ENCODE measurements at regions not wholly inside any gene's neighbourhood (a gene's known extent, or its start where the extent isn't known, plus 50 kb on each side); places are given as distances from the start of the nearest gene placed in this dataset.

DNA sequence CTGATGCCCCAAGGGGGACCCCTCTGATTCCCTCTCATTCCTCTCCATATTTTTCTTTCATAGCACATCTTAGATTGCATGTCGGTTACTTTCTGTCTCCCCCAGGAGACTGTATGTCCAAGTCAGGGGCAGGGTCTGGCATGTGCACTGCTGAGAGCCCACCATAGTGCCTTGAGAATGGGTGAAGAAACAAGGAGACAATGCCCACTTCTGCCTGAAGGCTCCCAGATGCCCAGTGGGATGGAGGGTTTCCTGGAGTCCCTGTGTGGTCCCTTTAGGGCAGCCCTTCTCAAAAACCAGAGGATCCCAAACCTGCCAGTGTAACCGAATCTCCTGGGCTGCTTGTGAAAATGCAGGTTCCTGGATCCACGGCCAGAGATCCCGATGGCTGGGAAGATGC, 126.5 kb upstream of the LARP1 start:
- Histone ChIP-seq H4K20me1 (replicated peaks; ENCODE audit: control insufficient read depth, extremely low read depth, insufficient read depth, low read length) (no peaks in the 10 kb centered on the region), H3K4me1 (ENCODE audit: control insufficient read depth, extremely low read depth, insufficient read depth, low read length) (no peaks in the 10 kb centered on the region), H3K9ac (replicated peaks; ENCODE audit: extremely low read depth, insufficient read depth, low read length) (no peak overlapping the region), H3K9me1 (replicated peaks; ENCODE audit: control insufficient read depth, extremely low read depth, insufficient read depth, low read length) (no peaks in the 10 kb centered on the region), H3K4me3 (replicated peaks in 1 of 3; ENCODE audit: insufficient read depth in 1 of 3, low read depth in 1 of 3, low read length in 3 of 3) (no peak overlapping the region), H3K4me2 (ENCODE audit: insufficient read depth, low read length) (no peak overlapping the region), H3K27me3 (ENCODE audit: control insufficient read depth in 2 of 2, insufficient read depth in 2 of 2, low read length in 2 of 2) (peaks cover 2 to 3% of the 10 kb centered on the region in 2 experiments), H2AFZ (ENCODE audit: low read depth, low read length) (no peak overlapping the region), H3K79me2 (ENCODE audit: control insufficient read depth, insufficient read depth, low read length) (no peaks in the 10 kb centered on the region), H3K27ac (ENCODE audit: insufficient read depth, low read depth, low read length) (no peak overlapping the region), H3K9me3 (replicated peaks; ENCODE audit: control insufficient read depth, insufficient read depth, low read length) (no peaks in the 10 kb centered on the region), H3K36me3 (ENCODE audit: control insufficient read depth in 2 of 2, extremely low read depth in 1 of 2, insufficient read depth in 2 of 2, low read length in 2 of 2) (no peaks in the 10 kb centered on the region)
- FAIRE-seq: no peak
- ChIA-PET CTCF (no interaction called here), POLR2A (no interaction called here)
- dilution Hi-C loops (cut with MboI; ENCODE audit: extremely low pct_ligation_motif_present, low sequenced_read_pairs): no loop called here
- DNase-seq (ENCODE audit: low read depth, low spot score): no peak
- TF ChIP-seq EZH2 (IDR thresholded peaks at IDR 0.05; ENCODE audit: borderline replicate concordance, low read depth, low read length, severe bottlenecking): no peak
- BruUV-seq (replicated peaks): no TSS peak
- intact Hi-C loops (cut with micrococcal nuclease): no loop called here

DNA sequence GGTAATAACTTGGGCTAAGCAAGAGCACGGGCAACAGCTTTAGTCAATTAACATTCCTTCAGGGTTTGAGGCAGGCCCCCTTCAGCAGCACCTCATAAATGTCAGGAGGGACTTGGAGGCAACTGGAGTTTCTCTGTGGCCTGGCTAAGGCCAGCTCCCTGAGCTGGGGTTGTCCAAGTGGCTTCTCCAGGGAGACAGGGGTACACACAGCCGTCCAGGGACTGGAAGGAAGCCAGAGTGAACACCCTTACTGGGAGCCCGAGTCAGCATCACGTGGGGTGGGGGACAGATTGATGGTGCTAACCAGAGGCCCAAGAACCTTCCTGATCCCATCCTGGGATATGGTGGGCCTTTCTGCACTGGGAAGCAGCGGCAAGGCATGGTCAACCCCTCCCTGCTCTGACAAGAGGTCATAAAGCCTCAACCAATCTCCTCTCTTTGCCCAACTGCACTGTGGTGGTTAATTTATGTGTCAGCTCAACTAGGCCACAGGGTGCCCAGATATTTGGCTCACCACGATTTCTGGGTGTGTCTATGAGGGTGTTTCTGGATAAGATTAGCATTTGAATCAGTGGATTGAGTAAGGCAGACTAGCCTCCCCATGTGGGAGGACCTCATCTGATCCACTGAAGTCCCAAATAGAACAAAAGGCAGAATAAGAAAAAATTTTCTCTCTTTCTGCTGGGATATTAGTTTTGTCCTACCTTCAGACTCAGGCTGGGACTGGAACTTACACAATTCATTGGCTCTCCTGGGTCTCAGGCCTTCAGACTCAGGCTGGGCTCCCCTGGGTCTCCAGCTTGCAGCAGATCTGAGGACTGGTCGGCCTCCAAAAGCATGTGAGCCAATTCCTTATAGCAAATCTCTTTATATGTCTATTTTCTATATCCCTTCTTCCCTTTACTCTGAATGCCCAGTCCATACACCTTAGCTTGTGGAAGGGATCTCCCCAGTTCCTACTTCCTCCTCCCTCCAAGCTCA, 127.2 kb upstream of the LARP1 start:
- no peak overlapping the region for H3K9ac ChIP-seq (replicated peaks; ENCODE audit: extremely low read depth, insufficient read depth, low read length)
- TF ChIP-seq MYC (IDR thresholded peaks at IDR 0.05; ENCODE audit: low read depth, low read length) (no peak), POLR2AphosphoS5 (IDR thresholded peaks at IDR 0.05; ENCODE audit: insufficient read depth, low read depth, low read length) (no peak), POLR2A (IDR thresholded peaks at IDR 0.05; ENCODE audit: low read depth, low read length) (no peak), CTCF (IDR thresholded peaks at IDR 0.05; ENCODE audit: extremely low read depth in 1 of 2, insufficient read depth in 1 of 2, low read depth in 1 of 2, low read length in 2 of 2) (no peak), JUN (IDR thresholded peaks at IDR 0.05; ENCODE audit: borderline replicate concordance, insufficient read depth, insufficient read length, low read depth) (no peak), EZH2 (IDR thresholded peaks at IDR 0.05; ENCODE audit: borderline replicate concordance, low read depth, low read length, severe bottlenecking) (no peak), FOS (IDR thresholded peaks at IDR 0.05; ENCODE audit: borderline replicate concordance, insufficient read depth, low read length) (no peak), GATA2 (IDR thresholded peaks at IDR 0.05; ENCODE audit: insufficient read depth, insufficient read length, low read depth, low read length) (no peak)
- TF ChIP-seq, protein P1, sequence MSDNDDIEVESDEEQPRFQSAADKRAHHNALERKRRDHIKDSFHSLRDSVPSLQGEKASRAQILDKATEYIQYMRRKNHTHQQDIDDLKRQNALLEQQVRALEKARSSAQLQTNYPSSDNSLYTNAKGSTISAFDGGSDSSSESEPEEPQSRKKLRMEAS (IDR thresholded peaks at IDR 0.05; ENCODE audit: insufficient read depth, insufficient read length): no peak
- no peak overlapping the region for H3K4me2 ChIP-seq (ENCODE audit: insufficient read depth, low read length)
- dilution Hi-C loops (cut with MboI; ENCODE audit: extremely low pct_ligation_motif_present, low sequenced_read_pairs): no loop called here
- H3K4me3 ChIP-seq (replicated peaks in 1 of 3; ENCODE audit: insufficient read depth in 1 of 3, low read depth in 1 of 3, low read length in 3 of 3): no peak overlapping the region
- no peaks in the 10 kb centered on the region for H3K4me1 ChIP-seq (ENCODE audit: control insufficient read depth, extremely low read depth, insufficient read depth, low read length)
- intact Hi-C loops (cut with micrococcal nuclease): no loop called here
- no peaks in the 10 kb centered on the region for H3K79me2 ChIP-seq (ENCODE audit: control insufficient read depth, insufficient read depth, low read length)
- peaks cover 2 to 3% of the 10 kb centered on the region in 2 experiments for H3K27me3 ChIP-seq (ENCODE audit: control insufficient read depth in 2 of 2, insufficient read depth in 2 of 2, low read length in 2 of 2)
- H3K9me3 ChIP-seq (replicated peaks; ENCODE audit: control insufficient read depth, insufficient read depth, low read length): no peaks in the 10 kb centered on the region
- no peak overlapping the region for H2AFZ ChIP-seq (ENCODE audit: low read depth, low read length)
- H4K20me1 ChIP-seq (replicated peaks; ENCODE audit: control insufficient read depth, extremely low read depth, insufficient read depth, low read length): no peaks in the 10 kb centered on the region
- no peaks in the 10 kb centered on the region for H3K36me3 ChIP-seq (ENCODE audit: control insufficient read depth in 2 of 2, extremely low read depth in 1 of 2, insufficient read depth in 2 of 2, low read length in 2 of 2)
- H3K9me1 ChIP-seq (replicated peaks; ENCODE audit: control insufficient read depth, extremely low read depth, insufficient read depth, low read length): no peaks in the 10 kb centered on the region
- no peak for FAIRE-seq
- ChIA-PET CTCF (interaction anchor here (0.8 to 1.3 kb wide), 2 partner anchors 12 to 556 kb away, joined by 3 read pairs; no protein-coding TSS in a partner anchor), POLR2A (no interaction called here)
- H3K27ac ChIP-seq (ENCODE audit: insufficient read depth, low read depth, low read length): no peak overlapping the region
- no TSS peak for BruUV-seq (replicated peaks)
- DNase-seq (ENCODE audit: low read depth, low spot score): no peak

Measured in endothelial cell of umbilical vein (primary cell).